GM23248 (cell line): ENCODE measurements at regions not wholly inside any gene's neighbourhood (a gene's known extent, or its start where the extent isn't known, plus 50 kb on each side); places are given as distances from the start of the nearest gene placed in this dataset.

ENCODE experiments used
- EZH2 ChIP-seq: fragments of 200-600 bp; sonication (generic); IDR thresholded peaks from 2 replicates; pipeline ENCODE4 v1.6.1; 2018; ENCODE audit warnings: antibody characterized with exemption, mild to moderate bottlenecking; ENCODE audit not compliant: insufficient read depth, poor library complexity, severe bottlenecking
- EZH2phosphoT487 ChIP-seq: fragments of 200-600 bp; sonication (generic); IDR thresholded peaks from 2 replicates; pipeline ENCODE4 v1.6.1; 2018; ENCODE audit warnings: antibody characterized with exemption, moderate library complexity, mild to moderate bottlenecking, low read depth; ENCODE audit not compliant: insufficient read depth

DNA sequence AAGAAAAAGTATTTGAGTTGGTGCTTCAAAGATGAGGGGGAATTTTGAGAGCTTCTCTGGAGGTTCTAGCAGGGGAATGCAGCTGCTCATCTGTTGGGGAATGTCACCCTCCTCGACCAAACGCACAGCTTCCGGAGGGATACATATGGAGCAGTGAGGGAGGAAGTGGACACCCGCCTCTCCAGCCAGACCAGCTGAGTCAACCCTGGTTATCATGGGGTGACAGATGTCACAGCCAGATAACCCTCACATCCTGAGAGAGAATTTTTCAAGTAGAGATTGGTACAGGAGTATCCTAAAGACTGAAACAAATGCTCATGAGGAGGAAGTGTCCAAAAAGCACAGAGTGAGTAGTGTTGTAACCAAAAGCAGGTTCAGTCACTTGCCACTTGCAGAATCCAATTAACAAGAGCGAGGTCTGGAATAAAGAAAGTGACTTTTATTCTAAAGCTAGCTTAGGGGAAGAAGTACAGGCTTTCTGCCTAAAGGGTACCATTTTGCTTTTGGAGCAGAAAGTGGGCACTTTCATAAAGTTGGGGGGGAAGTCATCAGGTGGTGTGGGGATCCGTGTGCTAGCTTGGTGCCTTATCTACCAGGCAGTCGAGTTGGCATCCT lies 395.2 kb downstream of the RAD51AP2 start:
- TF ChIP-seq EZH2phosphoT487, result no peak
- TF ChIP-seq EZH2, result no peak
